AG08396 (cell line): ENCODE measurements at regions not wholly inside any gene's neighbourhood (a gene's known extent, or its start where the extent isn't known, plus 50 kb on each side); places are given as distances from the start of the nearest gene placed in this dataset.
"Not testable (repeated sequence)": the region's sequence is repeated elsewhere in the genome, so short reads cannot be mapped to it uniquely, and the experiment has no call there.

Source experiments
- DNase-seq: peaks from one replicate; pipeline ENCODE4 v3.0.0; 2012; ENCODE audit warnings: low spot score, mixed read lengths

- no peak for DNase-seq
Measured at GRCh38 chr18:76018210-76018609, 476.8 kb downstream of the ZNF516 start.

DNA sequence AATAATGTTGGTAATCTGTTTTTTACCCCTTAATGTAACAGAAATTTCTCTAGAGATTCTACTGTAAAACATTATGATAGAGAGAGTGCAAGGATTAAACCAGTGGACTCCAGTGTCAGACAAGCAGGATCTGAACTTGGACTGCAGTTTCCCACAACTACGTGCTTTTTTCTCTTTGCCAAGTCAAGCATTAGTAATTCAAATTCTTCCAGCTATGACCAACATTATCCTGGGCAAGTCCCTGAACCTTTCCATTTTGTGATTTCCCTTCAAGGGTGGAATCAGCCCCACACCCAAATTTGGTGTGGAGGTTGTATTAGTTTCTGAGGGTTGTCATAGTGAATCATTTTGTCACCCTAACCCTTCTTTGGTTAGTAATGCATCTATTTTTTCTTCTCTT lies 482.0 kb downstream of the ZNF516 start:
- DNase-seq: no peak

GRCh38 chr18:76005632-76006208 lies 489.3 kb downstream of the ZNF516 start:
- DNase-seq: no peak

- not testable (repeated sequence) for DNase-seq
Measured at GRCh38 chr18:75987913-75988312, 507.1 kb downstream of the ZNF516 start.

DNA sequence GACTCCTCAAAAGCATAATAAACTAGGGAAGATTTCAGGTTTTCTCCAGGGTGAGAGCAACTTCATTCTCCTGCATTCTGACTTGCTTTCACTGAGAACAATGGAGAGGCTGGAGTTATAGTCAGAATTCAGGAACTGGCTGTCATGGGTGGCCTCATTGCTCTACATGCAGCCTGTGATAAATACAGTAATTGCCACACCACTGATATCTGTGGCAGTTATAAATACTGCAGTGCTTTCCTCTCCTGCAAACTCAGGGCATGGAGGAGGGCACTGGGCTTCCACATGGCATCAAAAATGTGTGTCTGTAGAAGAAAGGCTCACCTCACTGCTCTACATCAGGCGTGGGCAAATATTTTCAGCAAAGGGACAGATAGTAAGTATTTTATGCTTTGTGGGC lies 510.2 kb downstream of the ZNF516 start:
- DNase-seq: no peak

DNA sequence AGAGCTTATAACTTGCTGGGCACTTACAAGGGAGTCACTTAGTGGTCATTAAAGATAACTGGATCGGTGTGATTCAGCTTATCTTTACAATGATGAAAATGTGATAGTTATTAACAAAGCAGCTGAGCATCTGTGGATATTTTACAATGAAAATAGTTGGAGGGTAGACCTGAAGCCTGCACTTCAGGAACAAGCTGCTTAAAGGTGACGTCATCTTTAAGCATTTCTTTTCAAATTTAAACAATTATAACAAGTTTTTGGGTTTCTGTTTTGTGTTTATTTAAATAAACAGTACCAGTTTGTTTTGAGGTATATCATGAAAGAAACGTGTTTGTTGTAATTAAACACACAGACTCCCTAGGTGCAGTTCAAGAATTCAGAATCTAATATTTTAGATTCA lies 513.9 kb downstream of the ZNF516 start:
- DNase-seq: no peak

GRCh38 chr18:75977081-75977480 lies 518.0 kb downstream of the ZNF516 start:
- no peak for DNase-seq

GRCh38 chr18:75970212-75970611 lies 524.8 kb downstream of the ZNF516 start:
- no peak for DNase-seq

DNA sequence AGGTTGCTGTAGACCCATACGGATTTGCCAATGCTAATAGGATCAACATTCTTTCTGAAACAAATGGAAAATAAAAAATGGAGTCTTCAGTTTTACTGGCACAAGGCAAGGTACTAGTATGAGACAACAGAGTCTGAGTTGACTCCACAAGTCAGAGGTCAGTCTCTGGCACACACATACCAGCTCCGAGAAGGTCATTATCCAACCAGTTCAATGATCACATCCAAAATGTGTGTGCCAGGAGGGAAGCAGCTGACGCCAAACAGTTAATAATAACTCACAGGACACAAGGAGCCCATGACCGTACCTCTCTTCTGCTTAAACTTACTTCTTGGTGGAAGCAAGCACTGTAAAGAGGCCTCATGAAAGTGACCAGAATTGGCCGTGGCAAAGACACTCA lies 528.6 kb downstream of the ZNF516 start:
- DNase-seq: no peak

GRCh38 chr18:75962036-75962572 lies 532.9 kb downstream of the ZNF516 start:
- DNase-seq: no peak

DNA sequence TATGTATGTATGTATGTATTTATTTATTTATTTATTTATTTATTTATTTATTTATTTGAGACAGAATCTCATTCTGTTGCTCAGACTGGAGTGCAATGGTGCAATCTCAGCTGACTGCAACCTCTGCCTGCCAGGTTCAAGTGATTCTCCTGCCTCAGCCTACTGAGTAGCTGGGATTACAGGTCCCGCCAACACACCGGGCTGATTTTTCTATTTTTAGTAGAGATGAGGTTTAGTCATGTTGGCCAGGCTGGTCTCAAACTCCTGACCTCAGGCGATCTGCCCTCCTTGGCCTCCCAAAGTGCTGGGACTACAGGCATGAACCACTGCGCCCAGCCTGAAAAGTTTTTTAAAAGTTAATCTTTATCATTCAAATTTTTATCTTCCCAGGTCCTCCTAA lies 532.9 kb upstream of the SMIM21 start:
- DNase-seq: not testable (repeated sequence)

DNA sequence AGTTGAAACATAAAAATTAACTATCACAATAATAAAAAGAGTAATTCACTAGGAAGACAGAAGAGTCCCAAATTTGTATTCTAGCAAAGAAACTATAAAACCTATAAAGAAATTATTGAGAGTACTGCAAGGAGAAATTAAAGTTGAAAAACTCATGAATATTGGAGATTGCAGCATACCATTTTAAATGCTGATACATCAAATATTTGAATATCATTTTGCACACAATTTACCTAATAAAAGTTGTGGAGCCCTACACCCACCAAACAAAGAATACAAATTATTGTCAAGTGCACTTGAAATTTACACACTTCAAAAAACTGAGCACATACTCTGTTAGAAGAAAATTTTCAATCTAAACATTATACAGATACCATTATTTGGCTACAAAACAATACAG lies 531.6 kb upstream of the SMIM21 start:
- no peak for DNase-seq

DNA sequence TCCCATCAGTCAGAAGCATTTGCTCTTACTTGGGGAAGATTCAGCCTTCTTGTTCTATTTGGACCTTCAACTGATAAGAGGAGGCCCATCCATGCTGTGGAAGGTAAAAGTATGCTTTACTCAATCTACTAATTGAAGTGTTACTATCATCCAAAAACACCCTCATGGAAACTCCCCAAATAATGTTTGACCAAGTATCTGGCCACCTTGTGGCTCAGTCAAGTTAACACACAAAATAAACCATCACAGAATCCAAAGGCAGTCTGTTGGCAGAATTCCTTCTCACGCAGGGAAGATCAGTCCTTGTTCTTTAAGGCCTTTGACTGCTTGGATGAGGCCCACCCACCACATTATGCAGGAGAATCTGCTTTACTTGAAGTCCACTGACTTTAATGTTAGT lies 531.2 kb upstream of the SMIM21 start:
- DNase-seq: no peak

DNA sequence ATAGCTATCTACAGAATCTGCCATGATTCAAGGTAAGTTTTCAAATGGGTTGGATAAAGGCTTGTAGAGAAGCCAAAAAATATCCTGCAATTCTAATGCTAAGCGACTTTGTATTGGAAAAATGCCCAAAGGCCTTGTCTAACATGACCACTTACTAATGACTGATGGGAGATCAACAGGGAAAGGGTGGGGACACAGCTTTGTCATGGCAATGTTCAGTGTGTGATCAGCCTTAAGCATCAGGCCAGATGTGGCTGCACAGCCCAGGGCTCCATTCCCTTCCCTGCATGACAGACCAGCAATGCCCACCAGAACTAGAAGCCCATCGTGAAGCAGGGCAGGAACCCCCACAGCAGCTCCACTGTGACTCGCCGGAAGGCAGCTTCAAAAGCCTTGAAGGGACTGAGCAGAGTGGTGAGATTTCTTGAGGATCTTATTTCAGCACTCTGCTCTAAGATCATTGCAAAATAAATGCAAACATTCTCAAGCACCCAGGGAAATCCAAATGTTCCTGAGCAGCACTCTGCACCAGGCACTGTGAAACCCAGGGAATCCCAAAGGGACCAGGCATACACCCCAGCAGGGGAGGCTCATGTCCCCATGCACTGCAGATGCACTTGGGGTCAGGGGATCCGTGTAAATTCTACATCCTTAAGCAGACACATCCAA lies 517.9 kb upstream of the SMIM21 start:
- DNase-seq: no peak

- no peak for DNase-seq
Measured at GRCh38 chr18:75937306-75937705, 509.8 kb upstream of the SMIM21 start.

- no peak for DNase-seq
Measured at GRCh38 chr18:75936862-75937261, 509.4 kb upstream of the SMIM21 start.

DNA sequence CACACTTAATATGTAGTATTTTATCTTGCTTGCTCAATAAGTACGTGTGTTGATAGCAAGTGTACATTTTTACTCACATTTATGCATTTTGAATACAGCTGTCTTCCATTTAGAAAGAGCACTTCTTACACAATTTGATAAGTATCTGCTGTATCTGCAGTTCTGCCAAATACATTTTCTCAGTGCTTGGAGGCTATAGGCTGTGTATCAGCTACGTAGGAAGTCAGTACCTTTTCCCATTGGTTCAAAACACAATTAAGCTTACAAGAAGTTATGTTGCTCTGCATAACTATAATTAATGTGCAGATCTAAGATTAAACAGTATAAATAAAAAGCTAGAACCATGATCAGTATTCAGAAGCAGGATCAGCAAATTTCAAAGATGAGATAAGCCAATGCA lies 503.6 kb upstream of the SMIM21 start:
- no peak for DNase-seq

DNA sequence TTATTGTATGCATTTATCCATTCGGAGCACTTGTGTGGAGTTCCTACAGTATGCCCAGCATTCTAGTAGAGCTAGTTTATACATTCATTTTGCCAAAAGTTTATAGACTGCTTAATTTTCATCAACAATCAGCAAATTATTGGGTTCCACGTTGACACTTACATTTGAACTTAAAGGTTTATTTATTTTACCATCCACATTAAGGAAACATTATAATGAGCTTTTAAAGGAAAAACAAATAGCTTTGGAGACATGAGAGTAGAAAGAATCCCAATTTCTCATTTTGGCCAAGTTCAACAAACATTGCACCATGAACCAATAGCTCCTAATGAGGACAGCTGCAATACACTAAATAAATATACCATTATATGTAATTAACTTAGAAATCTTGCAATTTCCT lies 501.2 kb upstream of the SMIM21 start:
- DNase-seq: no peak

DNA sequence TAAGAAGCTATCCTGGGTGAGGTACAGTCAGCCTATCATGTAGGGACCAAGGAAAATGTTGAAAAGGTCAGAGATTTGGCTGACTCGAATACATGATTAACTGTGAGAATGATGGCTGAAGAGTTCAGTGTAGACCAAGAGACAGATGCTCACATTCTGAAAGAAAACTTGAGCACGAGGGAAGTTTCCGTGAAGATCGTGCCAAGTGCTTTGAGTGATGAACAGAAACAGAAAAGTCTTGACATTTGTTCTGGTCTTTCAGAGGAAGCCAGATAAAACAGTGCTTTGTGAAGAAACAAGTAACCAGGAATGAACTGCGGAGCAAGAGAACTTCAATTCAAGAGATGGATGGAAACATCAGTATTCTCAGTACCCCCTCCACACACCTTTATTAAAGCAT lies 500.3 kb upstream of the SMIM21 start:
- no peak for DNase-seq

- DNase-seq: no peak
Measured at GRCh38 chr18:75926811-75927210, 499.3 kb upstream of the SMIM21 start.

GRCh38 chr18:75923169-75923568 lies 495.7 kb upstream of the SMIM21 start:
- DNase-seq: no peak

- no peak for DNase-seq
Measured at GRCh38 chr18:75916624-75916982, 489.1 kb upstream of the SMIM21 start.

DNA sequence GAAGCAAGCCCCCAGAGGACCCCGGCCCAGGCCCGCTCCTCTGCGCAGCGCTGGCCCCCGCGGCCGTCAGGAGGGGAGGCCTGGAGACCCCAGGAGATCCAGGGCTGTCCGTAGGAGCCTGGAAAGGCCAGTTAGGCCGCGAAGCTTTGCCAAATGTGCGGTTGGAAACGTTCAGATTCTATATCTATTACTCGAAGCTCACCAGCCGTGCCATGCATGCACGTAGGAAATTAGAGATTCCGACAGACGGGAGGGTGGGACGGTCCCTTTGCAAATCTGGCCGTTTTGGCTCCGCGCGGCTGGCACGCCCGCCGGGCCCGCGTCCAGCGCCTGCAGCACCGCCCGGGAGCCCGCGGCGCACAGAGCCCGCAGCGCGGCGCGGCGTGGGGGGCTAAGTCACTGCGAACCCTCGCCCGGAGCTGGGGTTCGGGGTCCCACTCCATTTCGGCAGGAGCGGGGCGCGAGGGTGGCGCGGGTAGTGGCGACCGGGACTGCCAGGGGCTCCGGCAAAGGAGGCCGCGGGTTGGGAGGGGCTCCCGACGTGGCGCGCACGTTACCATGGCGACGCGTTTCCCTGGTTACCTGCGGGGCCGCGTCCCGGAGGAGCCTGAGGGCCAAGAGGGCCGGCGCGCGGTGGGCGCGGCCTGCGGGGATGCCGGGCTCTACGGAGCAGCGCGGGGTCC lies 488.6 kb upstream of the SMIM21 start:
- peak; percentile 10 for DNase-seq
